ENCODE measurements at regions not wholly inside any gene's neighbourhood (a gene's known extent, or its start where the extent isn't known, plus 50 kb on each side); places are given as distances from the start of the nearest gene placed in this dataset.

- no peak for TF ChIP-seq CTCF (conservative IDR thresholded peaks at IDR 0.05; ENCODE audit: low read depth, low read length)
- no peak for TF ChIP-seq EZH2 (IDR thresholded peaks at IDR 0.05; ENCODE audit: low read length, unreplicated experiment)
Measured at GRCh38 chr16:52953215-52953614, 99.5 kb downstream of the CHD9NB start.

Data from PC-3 (cell line).